ENCODE measurements at regions not wholly inside any gene's neighbourhood (a gene's known extent, or its start where the extent isn't known, plus 50 kb on each side); places are given as distances from the start of the nearest gene placed in this dataset.
A peak's percentile ranks its signal among the peaks of the same experiment; 100 is the strongest.
"Not testable (repeated sequence)": the region's sequence is repeated elsewhere in the genome, so short reads cannot be mapped to it uniquely, and the experiment has no call there.

DNA sequence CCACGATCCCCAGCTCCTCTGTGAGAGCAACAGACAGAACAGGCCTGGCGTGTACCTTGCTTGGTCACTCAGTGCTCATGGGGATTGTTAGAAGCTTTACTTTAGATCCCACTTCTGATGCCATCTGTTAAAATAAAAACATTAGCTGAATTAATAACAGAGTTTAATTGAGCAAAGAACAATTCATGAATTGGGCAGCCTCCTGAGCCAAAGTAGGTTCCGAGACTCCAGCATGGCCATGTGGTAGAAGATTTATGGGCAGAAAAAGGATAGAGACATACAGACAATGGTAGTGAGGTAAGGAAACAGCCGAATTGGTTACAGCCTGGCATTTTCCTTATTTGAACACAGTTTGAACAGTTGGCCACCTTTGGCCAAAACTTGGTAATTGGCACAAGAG lies 223.9 kb upstream of the TRPC4 start:
- H3K27ac ChIP-seq, result no peak overlapping the region
- TF ChIP-seq, protein P1, sequence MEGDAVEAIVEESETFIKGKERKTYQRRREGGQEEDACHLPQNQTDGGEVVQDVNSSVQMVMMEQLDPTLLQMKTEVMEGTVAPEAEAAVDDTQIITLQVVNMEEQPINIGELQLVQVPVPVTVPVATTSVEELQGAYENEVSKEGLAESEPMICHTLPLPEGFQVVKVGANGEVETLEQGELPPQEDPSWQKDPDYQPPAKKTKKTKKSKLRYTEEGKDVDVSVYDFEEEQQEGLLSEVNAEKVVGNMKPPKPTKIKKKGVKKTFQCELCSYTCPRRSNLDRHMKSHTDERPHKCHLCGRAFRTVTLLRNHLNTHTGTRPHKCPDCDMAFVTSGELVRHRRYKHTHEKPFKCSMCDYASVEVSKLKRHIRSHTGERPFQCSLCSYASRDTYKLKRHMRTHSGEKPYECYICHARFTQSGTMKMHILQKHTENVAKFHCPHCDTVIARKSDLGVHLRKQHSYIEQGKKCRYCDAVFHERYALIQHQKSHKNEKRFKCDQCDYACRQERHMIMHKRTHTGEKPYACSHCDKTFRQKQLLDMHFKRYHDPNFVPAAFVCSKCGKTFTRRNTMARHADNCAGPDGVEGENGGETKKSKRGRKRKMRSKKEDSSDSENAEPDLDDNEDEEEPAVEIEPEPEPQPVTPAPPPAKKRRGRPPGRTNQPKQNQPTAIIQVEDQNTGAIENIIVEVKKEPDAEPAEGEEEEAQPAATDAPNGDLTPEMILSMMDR (IDR thresholded peaks at IDR 0.05), result no peak
- TF ChIP-seq ZFX (IDR thresholded peaks at IDR 0.05; ENCODE audit: borderline replicate concordance), result no peak

DNA sequence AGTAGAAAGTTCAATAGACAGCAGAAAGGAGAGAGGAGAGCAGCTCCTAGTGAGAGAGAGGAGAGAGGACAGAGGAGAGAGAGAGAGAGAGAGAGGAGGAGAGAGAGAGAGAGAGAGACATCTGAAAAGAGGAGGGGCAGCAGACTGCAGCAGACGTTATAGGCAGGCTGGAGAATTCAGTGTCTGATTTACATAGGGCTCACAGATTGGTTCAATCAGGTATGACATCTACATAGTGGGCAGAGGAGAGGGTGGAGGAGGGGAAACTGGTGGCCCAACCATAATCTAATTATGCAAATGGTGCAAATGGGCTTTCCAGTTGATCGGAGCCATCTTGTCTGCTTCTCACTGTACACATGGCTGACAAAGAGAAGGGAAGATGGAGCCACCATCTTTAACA lies 221.3 kb upstream of the TRPC4 start:
- 0 out of 2 replicates have a peak overlapping the region, but pooled peaks have one; percentile 9 for H3K27ac ChIP-seq
- TF ChIP-seq, protein P1 (IDR thresholded peaks at IDR 0.05), result no peak

DNA sequence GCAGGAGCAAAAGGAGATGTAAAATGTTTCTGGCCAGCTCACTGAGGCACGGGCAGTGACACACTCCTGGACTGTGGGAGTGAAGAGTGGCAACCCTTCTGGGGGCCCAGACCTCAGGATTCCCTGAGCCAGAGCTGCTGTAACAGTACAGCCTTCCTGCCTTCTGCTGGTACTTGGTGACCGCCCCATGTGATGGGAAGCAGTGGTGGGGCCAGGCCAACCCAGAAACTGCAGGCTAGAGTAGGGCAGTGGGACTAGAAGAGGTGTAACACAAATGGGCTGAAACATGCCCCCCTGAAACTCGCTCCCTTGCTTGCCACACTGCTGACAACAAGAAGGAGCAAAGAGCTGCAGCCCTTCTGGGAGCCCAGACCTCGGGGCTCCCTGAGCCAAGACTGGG lies 217.1 kb upstream of the TRPC4 start:
- no peak for TF ChIP-seq ZFX (IDR thresholded peaks at IDR 0.05; ENCODE audit: borderline replicate concordance)
- TF ChIP-seq, protein P1 (IDR thresholded peaks at IDR 0.05), result no peak
- no peak overlapping the region for H3K27ac ChIP-seq

DNA sequence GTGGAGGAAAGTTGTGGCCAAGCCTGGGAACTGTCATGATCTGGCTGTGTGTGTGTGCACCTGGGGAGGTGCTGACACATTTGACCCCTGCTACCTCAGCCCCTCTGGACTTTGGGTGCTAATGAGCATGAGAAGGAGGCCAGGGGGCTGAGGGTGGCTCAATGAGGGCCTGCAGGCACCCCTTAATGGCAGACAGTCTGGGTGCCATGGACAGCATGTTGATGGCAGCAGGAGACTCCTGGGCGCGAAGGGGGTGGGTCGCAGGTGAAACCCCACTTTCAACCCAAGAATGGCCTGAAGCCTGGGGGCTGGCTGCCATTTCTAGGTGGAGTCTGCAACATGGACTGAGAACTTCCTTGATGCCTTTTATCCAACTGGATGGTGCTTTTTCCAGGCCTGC lies 216.4 kb upstream of the TRPC4 start:
- no peak overlapping the region for H3K27ac ChIP-seq
- TF ChIP-seq, protein P1 (IDR thresholded peaks at IDR 0.05), result no peak
- no peak for TF ChIP-seq ZFX (IDR thresholded peaks at IDR 0.05; ENCODE audit: borderline replicate concordance)

DNA sequence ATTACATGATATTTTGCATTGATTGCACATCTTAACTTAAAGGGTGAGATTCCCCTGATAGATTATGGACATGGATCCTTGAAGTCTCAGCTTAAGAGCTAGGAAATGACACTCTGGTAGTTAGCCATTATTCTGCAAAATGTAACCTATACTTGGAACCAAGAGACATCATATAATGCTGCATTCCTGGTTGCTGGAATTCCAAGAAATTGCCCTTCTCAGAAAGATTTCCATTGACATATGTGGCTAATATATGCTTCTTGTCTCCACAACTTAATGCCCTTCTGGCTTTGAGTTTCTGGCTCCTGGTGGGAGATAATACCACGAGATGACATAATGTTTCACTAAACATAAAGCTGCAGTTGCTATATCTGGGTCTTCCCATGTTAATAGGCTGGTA lies 204.4 kb upstream of the TRPC4 start:
- H3K27ac ChIP-seq, result no peak overlapping the region
- TF ChIP-seq, protein P1 (IDR thresholded peaks at IDR 0.05), result no peak
- no peak for TF ChIP-seq ZFX (IDR thresholded peaks at IDR 0.05; ENCODE audit: borderline replicate concordance)

DNA sequence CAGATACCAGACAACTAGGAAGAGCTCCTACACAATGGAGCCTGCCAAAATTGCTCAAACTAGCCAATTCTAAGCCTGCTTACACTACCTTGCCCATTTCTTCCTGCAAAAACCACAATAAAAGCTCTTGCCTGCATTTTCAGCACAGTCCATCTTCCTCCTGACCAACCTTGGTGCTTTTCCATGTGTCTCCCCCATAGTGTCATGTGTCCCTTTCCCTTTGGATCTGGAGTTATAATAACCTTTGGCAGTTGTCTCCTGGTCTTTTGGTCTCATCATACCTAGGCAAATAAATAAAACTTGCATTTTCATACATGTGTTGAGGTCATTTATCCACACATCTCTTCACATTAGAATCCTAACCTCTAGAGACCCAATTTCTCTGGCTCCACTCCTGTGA lies 203.1 kb upstream of the TRPC4 start:
- TF ChIP-seq, protein P1 (IDR thresholded peaks at IDR 0.05), result no peak
- TF ChIP-seq ZFX (IDR thresholded peaks at IDR 0.05; ENCODE audit: borderline replicate concordance), result no peak

DNA sequence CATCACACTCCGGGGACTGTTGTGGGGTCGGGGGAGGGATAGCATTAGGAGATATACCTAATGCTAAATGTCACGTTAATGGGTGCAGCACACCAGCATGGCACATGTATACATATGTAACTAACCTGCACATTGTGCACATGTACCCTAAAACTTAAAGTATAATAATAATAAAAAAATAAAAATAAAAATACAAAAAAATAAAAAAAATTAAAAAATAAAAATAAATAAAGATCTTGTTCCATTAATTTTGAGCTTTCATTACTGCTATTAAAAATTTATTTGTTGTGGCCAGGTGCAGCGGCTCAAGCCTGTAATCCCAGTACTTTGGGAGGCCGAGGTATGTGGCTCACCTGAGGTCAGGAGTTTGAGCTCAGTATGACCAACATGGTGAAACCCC lies 201.8 kb upstream of the TRPC4 start:
- not testable (repeated sequence) for H3K27ac ChIP-seq

More for the DNA sequence above, 203.1 kb upstream of the TRPC4 start:
- H3K27ac ChIP-seq, result no peak overlapping the region

DNA sequence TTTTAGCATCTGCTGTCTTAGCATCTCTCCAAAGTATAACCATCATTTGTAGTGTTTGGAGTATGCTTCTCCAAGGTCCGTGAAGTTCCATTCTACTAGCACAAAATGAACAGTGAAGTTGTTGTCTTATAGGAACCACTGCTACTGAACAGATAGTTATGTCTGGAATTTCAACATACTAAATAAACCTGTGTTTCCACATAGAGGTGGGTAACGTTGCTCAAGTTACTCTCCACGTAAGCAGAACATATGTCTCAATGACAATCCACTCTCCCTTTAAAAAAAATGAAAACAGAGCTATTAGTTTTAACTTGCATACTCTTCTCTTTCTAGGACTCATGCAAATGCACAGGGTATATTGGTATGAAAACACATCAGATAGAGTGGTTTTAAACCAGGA lies 184.3 kb upstream of the TRPC4 start:
- no peak for TF ChIP-seq ZFX (IDR thresholded peaks at IDR 0.05; ENCODE audit: borderline replicate concordance)
- TF ChIP-seq, protein P1 (IDR thresholded peaks at IDR 0.05), result no peak
- H3K27ac ChIP-seq, result no peak overlapping the region

Measured in 22Rv1 (cell line).